GM12874 (cell line): ENCODE measurements at regions not wholly inside any gene's neighbourhood (a gene's known extent, or its start where the extent isn't known, plus 50 kb on each side); places are given as distances from the start of the nearest gene placed in this dataset.

Experiments
- TF ChIP-seq, protein P1 (sequence below): IDR thresholded peaks from 2 replicates; pipeline ENCODE4 v1.5.1; 2011; ENCODE audit warnings: low read depth, mild to moderate bottlenecking, control low read depth, low read length, moderate library complexity; ENCODE audit not compliant: insufficient read depth

DNA sequence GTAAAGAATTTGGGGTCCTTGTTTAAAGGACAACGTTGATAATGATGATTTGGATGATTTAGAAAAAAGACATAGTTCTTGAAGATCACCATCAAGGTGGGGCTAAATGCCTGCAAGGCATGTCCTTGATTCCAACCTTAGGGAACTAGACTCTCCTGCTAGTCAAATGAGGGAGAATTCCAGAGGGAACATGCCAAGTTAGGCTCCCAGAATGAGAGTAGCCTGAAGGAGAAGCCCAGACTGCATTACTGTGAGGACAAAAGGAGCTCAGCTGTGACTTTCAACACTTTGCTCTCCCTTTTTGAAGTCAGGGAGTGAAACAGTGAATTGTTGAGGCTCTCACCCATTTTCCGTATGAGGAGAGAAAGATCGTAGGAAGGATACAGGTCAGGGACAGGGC, 95.2 kb upstream of the TBX3 start:
- TF ChIP-seq, protein P1, sequence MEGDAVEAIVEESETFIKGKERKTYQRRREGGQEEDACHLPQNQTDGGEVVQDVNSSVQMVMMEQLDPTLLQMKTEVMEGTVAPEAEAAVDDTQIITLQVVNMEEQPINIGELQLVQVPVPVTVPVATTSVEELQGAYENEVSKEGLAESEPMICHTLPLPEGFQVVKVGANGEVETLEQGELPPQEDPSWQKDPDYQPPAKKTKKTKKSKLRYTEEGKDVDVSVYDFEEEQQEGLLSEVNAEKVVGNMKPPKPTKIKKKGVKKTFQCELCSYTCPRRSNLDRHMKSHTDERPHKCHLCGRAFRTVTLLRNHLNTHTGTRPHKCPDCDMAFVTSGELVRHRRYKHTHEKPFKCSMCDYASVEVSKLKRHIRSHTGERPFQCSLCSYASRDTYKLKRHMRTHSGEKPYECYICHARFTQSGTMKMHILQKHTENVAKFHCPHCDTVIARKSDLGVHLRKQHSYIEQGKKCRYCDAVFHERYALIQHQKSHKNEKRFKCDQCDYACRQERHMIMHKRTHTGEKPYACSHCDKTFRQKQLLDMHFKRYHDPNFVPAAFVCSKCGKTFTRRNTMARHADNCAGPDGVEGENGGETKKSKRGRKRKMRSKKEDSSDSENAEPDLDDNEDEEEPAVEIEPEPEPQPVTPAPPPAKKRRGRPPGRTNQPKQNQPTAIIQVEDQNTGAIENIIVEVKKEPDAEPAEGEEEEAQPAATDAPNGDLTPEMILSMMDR = no peak

GRCh38 chr12:114776731-114777442, 92.9 kb upstream of the TBX3 start:
- TF ChIP-seq, protein P1 = no peak

DNA sequence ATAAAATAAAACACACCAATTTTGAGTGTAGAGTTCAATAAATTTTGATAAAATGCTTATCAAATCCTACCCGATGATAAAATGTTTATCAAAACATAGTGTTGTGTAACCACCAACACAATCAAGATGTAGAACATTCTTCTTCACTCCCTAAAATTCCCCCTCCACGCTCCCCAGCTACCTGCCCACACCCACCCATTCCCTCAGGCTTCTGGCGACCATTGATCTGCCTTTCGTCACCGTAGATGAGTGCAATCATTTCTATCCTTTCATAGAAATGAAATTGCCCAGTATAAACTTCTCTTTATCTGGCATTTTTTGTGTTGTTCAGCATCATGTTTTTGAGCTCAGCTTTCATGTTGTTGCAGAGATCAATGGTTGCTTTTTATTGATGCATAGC, 90.7 kb upstream of the TBX3 start:
- TF ChIP-seq, protein P1 = no peak

DNA sequence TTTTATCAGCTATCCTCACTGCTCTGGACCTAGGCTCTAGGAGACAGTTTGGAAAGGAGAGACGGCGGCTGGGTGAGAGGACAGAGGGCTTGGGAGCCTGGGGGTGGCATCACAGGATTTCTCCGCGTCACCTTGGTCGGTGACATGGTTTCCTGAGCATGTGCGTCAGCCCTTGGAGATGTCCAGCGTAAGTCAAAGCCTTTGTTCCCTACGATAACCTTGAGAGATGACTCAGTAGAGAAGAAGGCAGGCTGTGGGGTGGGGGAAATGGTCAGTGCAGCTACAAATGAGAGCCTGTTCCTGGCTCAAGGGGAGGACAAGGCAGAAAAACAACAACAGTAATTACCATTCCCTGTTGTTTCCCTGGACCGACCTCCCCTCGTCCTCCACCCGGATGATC, 90.2 kb upstream of the TBX3 start:
- TF ChIP-seq, protein P1 = no peak

DNA sequence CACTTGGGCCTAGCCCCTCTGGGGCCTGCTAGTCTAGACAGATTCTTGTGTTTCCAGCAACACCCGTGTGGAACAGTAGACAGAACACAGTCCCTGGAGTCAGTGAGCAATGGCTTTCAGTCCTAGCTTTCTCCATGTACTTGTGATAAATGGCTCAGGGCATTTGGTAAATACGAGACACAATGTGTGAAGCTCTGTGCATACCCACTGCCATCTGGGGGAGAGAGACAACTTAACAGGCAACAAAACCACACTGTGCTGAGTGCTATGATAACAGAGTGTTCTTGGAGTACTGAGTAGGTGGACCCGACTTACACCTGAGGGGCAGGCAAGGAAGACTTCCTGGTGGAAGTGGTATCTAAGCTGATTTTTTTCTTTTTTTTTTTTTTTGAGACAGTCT, 86.3 kb upstream of the TBX3 start:
- TF ChIP-seq, protein P1 = no peak

GRCh38 chr12:114769634-114770033, 85.7 kb upstream of the TBX3 start:
- TF ChIP-seq, protein P1 = no peak

GRCh38 chr12:114767906-114768722, 84.1 kb upstream of the TBX3 start:
- TF ChIP-seq, protein P1 = no peak
